Body of pancreas (tissue), 4 donors: ENCODE measurements at regions not wholly inside any gene's neighbourhood (a gene's known extent, or its start where the extent isn't known, plus 50 kb on each side); places are given as distances from the start of the nearest gene placed in this dataset.

Experiments
- ATAC-seq: fragments of 150-250 bp; one replicate; pipeline ENCODE4 v1.9.1; 2016
- DNase-seq, 4 donors: peaks; one replicate each; pipeline ENCODE4 v3.0.0-alpha.2; 2019
- H3K27ac ChIP-seq, 4 donors: fragments of 200-600 bp; sonication (generic); 1 replicate in 3 of 4; 2 replicates in 1 of 4; pipeline versions ENCODE4 v1.5.1 to v1.6.1; 2016 to 2019; ENCODE audit warnings: mild to moderate bottlenecking in 1 of 4, mixed read lengths in 1 of 4, moderate library complexity in 1 of 4
- H3K27me3 ChIP-seq, 2 donors: fragments of 200-600 bp; sonication (generic); one replicate each; pipeline ENCODE4 v1.6.0; 2016; ENCODE audit warnings: mild to moderate bottlenecking in 1 of 2
- H3K36me3 ChIP-seq, 2 donors: fragments of 200-600 bp; sonication (generic); replicated peaks in 1 of 2; 2 replicates each; pipeline ENCODE4 v1.5.1; 2016; ENCODE audit warnings: low read depth in 2 of 2; ENCODE audit not compliant: insufficient read depth in 1 of 2
- H3K4me1 ChIP-seq: fragments of 200-600 bp; sonication (generic); one replicate; pipeline ENCODE4 v1.6.0; 2016
- H3K4me3 ChIP-seq, 2 donors: fragments of 200-600 bp; sonication (generic); 1 replicate in 1 of 2; 2 replicates in 1 of 2; pipeline ENCODE4 v1.5.1; 2016 to 2019
- H3K9me3 ChIP-seq, 3 donors: fragments of 200-600 bp; sonication (generic); 1 replicate in 2 of 3; 2 replicates in 1 of 3; pipeline ENCODE4 v1.5.1; 2016
- POLR2A ChIP-seq, 3 donors: fragments of 450-650 bp; IDR thresholded peaks; one replicate each; pipeline ENCODE4 v1.6.1; 2016; ENCODE audit warnings: antibody characterized with exemption in 3 of 3, mild to moderate bottlenecking in 2 of 3
- WGBS, 2 donors: methylation state at CpG; one replicate each; pipeline ENCODE4 v1.1.5; 2017; 5-methylcytosine and 5-hydroxymethylcytosine counted together
- intact Hi-C: fragments of 100-400 bp; cut with DNase I; formaldehyde crosslinking; loops from one replicate; pipeline ENCODE4 v1.15.1; 2023
- TF ChIP-seq, protein P1 (sequence below), 7 experiments: fragments of 450-650 bp in 4 of 7; fragments of 200-600 bp in 3 of 7; sonication (generic) in 3 of 7; IDR thresholded peaks; one replicate each; pipeline ENCODE4 v1.5.1; 2016 to 2019; ENCODE audit warnings: antibody characterized with exemption in 7 of 7

DNA sequence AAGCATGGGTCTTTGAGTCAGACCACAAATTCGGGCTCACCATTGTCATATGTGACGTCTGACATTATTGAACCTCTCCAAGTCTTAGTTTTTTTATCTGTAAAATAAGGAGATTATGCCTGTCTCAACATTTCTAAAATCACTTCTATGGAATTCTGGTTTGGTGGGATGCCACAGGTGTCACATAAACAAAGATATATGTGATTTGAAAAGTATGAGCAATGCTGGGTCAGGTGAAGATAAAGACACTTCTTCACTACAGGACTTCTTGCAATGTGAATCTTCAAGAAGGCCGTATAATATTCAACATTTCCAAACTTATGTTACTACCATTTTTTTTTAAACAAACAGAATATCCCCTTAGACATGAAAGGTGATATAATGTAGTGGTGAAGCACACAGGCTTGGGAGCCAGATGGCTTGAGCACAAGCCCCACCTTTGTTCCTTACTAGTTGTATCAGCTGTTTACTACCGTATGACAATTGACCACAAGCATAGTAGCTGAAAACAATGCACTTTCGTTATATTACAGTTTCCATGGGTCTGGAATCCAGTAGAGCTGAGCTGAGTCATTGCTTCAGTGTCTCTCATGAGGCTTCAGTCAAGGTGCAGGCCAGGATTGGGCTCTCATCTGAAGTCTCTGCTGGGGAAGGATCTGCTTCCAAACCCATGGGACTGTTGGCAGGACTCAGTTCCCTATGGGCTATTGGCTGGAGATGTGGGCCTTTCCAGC, 87.7 kb downstream of the UTP18 start:
- Histone ChIP-seq H3K36me3 (no peaks in the 10 kb centered on the region), H3K27ac (no peak overlapping the region), H3K4me1 (no peaks in the 10 kb centered on the region), H3K27me3 (no peaks in the 10 kb centered on the region), H3K4me3 (no peak overlapping the region), H3K9me3 (no peaks in the 10 kb centered on the region)
- intact Hi-C loops, result no loop called here
- no peak for DNase-seq
- WGBS, 2 donors, result 75 to 89% methylated on average over 5 of the region's 5 CpGs
- no peak for TF ChIP-seq POLR2A (IDR thresholded peaks at IDR 0.05)
- TF ChIP-seq, protein P1, sequence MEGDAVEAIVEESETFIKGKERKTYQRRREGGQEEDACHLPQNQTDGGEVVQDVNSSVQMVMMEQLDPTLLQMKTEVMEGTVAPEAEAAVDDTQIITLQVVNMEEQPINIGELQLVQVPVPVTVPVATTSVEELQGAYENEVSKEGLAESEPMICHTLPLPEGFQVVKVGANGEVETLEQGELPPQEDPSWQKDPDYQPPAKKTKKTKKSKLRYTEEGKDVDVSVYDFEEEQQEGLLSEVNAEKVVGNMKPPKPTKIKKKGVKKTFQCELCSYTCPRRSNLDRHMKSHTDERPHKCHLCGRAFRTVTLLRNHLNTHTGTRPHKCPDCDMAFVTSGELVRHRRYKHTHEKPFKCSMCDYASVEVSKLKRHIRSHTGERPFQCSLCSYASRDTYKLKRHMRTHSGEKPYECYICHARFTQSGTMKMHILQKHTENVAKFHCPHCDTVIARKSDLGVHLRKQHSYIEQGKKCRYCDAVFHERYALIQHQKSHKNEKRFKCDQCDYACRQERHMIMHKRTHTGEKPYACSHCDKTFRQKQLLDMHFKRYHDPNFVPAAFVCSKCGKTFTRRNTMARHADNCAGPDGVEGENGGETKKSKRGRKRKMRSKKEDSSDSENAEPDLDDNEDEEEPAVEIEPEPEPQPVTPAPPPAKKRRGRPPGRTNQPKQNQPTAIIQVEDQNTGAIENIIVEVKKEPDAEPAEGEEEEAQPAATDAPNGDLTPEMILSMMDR (IDR thresholded peaks at IDR 0.05), result no peak
- no peak for ATAC-seq

DNA sequence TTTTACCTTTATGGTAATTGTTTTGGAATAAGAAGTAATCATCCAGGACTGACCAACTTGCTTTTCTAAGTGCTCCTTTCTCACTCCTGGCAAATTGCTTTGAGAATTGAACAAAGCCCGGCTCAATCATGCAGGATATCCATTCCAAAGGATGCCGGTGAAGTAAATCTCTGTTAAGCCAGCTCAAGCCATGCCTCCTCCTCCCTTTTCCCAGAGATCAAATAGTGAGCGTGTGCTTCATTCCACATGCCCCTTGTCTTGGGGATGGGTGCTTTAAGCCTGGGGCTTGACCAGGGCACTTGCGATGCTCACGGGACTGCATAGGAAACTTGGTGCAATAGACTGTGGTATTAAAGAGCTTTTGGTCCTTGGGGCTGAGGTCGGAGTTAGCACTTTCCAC, 90.7 kb downstream of the UTP18 start:
- 64 to 67% methylated on average over 6 of the region's 6 CpGs for WGBS, 2 donors
- intact Hi-C loops, result loop anchor here (10.0 kb wide), 1 partner anchor 54 kb away; no protein-coding TSS in a partner anchor
- DNase-seq (no peak), ATAC-seq (no peak)
- H3K27me3 ChIP-seq, result no peaks in the 10 kb centered on the region
- TF ChIP-seq, protein P1 (IDR thresholded peaks at IDR 0.05), result no peak
- TF ChIP-seq POLR2A (IDR thresholded peaks at IDR 0.05), result no peak
- no peak overlapping the region for H3K27ac ChIP-seq
- no peak overlapping the region for H3K4me3 ChIP-seq
- H3K36me3 ChIP-seq, result no peaks in the 10 kb centered on the region
- H3K4me1 ChIP-seq, result no peaks in the 10 kb centered on the region
- H3K9me3 ChIP-seq, result no peaks in the 10 kb centered on the region

GRCh38 chr17:51351890-51352289, 91.5 kb downstream of the UTP18 start:
- DNase-seq (peak in 2 of 4 donors; percentile 12 to 29), ATAC-seq (no peak)
- H3K9me3 ChIP-seq, result no peaks in the 10 kb centered on the region
- TF ChIP-seq, protein P1 (IDR thresholded peaks at IDR 0.05), result no peak
- TF ChIP-seq POLR2A (IDR thresholded peaks at IDR 0.05), result no peak
- WGBS, 2 donors, result 58 to 69% methylated on average over 3 of the region's 3 CpGs
- H3K4me3 ChIP-seq, result no peak overlapping the region
- no peak overlapping the region for H3K27ac ChIP-seq
- no peaks in the 10 kb centered on the region for H3K27me3 ChIP-seq
- H3K4me1 ChIP-seq, result no peaks in the 10 kb centered on the region
- intact Hi-C loops, result loop anchor here (10.0 kb wide), 1 partner anchor 53 kb away; no protein-coding TSS in a partner anchor
- no peaks in the 10 kb centered on the region for H3K36me3 ChIP-seq

DNA sequence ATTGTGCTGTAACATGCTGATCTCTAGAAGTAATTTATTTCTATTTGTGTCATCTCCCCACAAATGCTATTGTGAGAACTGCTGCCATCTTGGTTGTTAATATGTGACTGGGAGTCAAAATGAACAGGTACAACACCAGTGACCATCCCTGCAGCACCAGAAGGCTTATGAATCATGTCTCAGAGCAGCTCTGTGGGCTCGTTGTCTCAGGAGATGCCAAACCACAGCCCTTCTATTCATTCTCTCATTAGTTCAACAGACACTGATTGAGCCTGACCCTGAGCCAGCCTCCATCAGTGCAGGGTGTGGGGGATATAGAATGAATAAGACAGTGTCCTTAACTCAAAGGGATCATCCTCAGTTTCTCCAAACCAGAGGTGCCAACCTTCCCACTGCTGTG, 92.5 kb downstream of the UTP18 start:
- DNase-seq, result no peak
- 44 to 91% methylated on average over 1 of the region's 1 CpG for WGBS, 2 donors
- Histone ChIP-seq H3K27ac (no peak overlapping the region), H3K4me3 (no peak overlapping the region), H3K27me3 (no peaks in the 10 kb centered on the region), H3K9me3 (no peaks in the 10 kb centered on the region), H3K36me3 (no peaks in the 10 kb centered on the region), H3K4me1 (no peaks in the 10 kb centered on the region)
- ATAC-seq, result no peak
- intact Hi-C loops, result loop anchor here (10.0 kb wide), 1 partner anchor 52 kb away; no protein-coding TSS in a partner anchor
- TF ChIP-seq, protein P1 (IDR thresholded peaks at IDR 0.05), result no peak
- TF ChIP-seq POLR2A (IDR thresholded peaks at IDR 0.05), result no peak

GRCh38 chr17:51353296-51353695, 93.0 kb downstream of the UTP18 start:
- WGBS, 2 donors, result 72 to 76% methylated on average over 4 of the region's 4 CpGs
- intact Hi-C loops, result loop anchor here (10.0 kb wide), 1 partner anchor 52 kb away; no protein-coding TSS in a partner anchor
- Histone ChIP-seq H3K4me1 (no peaks in the 10 kb centered on the region), H3K36me3 (no peaks in the 10 kb centered on the region), H3K27ac (no peak overlapping the region), H3K9me3 (no peaks in the 10 kb centered on the region), H3K4me3 (no peak overlapping the region), H3K27me3 (no peaks in the 10 kb centered on the region)
- ATAC-seq, result no peak
- DNase-seq, result no peak
- TF ChIP-seq, protein P1 (IDR thresholded peaks at IDR 0.05), result no peak
- TF ChIP-seq POLR2A (IDR thresholded peaks at IDR 0.05), result no peak
